ENCODE measurements at regions not wholly inside any gene's neighbourhood (a gene's known extent, or its start where the extent isn't known, plus 50 kb on each side); places are given as distances from the start of the nearest gene placed in this dataset.

GRCh38 chr11:8822469-8822868 lies 88.5 kb upstream of the AKIP1 start:
- Histone ChIP-seq H3K27me3 (ENCODE audit: insufficient read depth, low read depth) (no peaks in the 10 kb centered on the region), H3K9me3 (ENCODE audit: insufficient read depth, low read depth) (no peaks in the 10 kb centered on the region), H3F3A (ENCODE audit: insufficient read depth, low read depth) (no peaks in the 10 kb centered on the region), H3K27ac (no peak overlapping the region), H3K4me1 (replicated peaks; ENCODE audit: insufficient read depth) (no peaks in the 10 kb centered on the region), H4K20me1 (ENCODE audit: insufficient read depth) (no peaks in the 10 kb centered on the region), H2AFZ (no peak overlapping the region), H3K36me3 (ENCODE audit: low read depth) (no peaks in the 10 kb centered on the region), H3K4me2 (no peak overlapping the region), H3K4me3 (no peak overlapping the region), H3K9me2 (ENCODE audit: insufficient read depth) (no peaks in the 10 kb centered on the region), H3K79me2 (ENCODE audit: low read depth) (no peaks in the 10 kb centered on the region)
- DNase-seq: no peak
- intact Hi-C loops (cut with micrococcal nuclease; ENCODE audit: unreplicated experiment): no loop called here
- ChIA-PET CTCF (interaction anchor here (0.6 kb wide), 1 partner anchor 581 kb away, joined by 6 read pairs; no protein-coding TSS in a partner anchor), POLR2A (ENCODE audit: unreplicated experiment) (no interaction called here)
- BruUV-seq (replicated peaks): no TSS peak
- TF ChIP-seq CTCF (conservative IDR thresholded peaks at IDR 0.05) (no peak), EZH2 (IDR thresholded peaks at IDR 0.05; ENCODE audit: low read depth) (no peak)

GRCh38 chr11:8823174-8823742 lies 87.7 kb upstream of the AKIP1 start:
- no peak for TF ChIP-seq CTCF (conservative IDR thresholded peaks at IDR 0.05)
- no peak for TF ChIP-seq EZH2 (IDR thresholded peaks at IDR 0.05; ENCODE audit: low read depth)

GRCh38 chr11:8826139-8826786 lies 84.7 kb upstream of the AKIP1 start:
- CTCF ChIA-PET: interaction anchor here (0.6 kb wide), 1 partner anchor 14 kb away, joined by 3 read pairs; no protein-coding TSS in a partner anchor

More at GRCh38 chr11:8823174-8823742, 87.7 kb upstream of the AKIP1 start:
- H3K9me3 ChIP-seq (ENCODE audit: insufficient read depth, low read depth): no peaks in the 10 kb centered on the region
- H3K4me2 ChIP-seq: no peak overlapping the region
- no peaks in the 10 kb centered on the region for H3K9me2 ChIP-seq (ENCODE audit: insufficient read depth)
- DNase-seq: no peak
- CTCF ChIA-PET: interaction anchor here (0.6 kb wide), 1 partner anchor 582 kb away, joined by 6 read pairs; no protein-coding TSS in a partner anchor
- H3K4me1 ChIP-seq (replicated peaks; ENCODE audit: insufficient read depth): no peaks in the 10 kb centered on the region
- intact Hi-C loops (cut with micrococcal nuclease; ENCODE audit: unreplicated experiment): no loop called here
- no peaks in the 10 kb centered on the region for H3K27me3 ChIP-seq (ENCODE audit: insufficient read depth, low read depth)
- BruUV-seq (replicated peaks): no TSS peak
- POLR2A ChIA-PET (ENCODE audit: unreplicated experiment): no interaction called here
- H3K27ac ChIP-seq: no peak overlapping the region
- H3F3A ChIP-seq (ENCODE audit: insufficient read depth, low read depth): no peaks in the 10 kb centered on the region
- no peak overlapping the region for H3K4me3 ChIP-seq
- H4K20me1 ChIP-seq (ENCODE audit: insufficient read depth): no peaks in the 10 kb centered on the region
- no peak overlapping the region for H2AFZ ChIP-seq
- H3K36me3 ChIP-seq (ENCODE audit: low read depth): no peaks in the 10 kb centered on the region
- H3K79me2 ChIP-seq (ENCODE audit: low read depth): no peaks in the 10 kb centered on the region

More at GRCh38 chr11:8826139-8826786, 84.7 kb upstream of the AKIP1 start:
- no peaks in the 10 kb centered on the region for H3K9me2 ChIP-seq (ENCODE audit: insufficient read depth)
- H4K20me1 ChIP-seq (ENCODE audit: insufficient read depth): no peaks in the 10 kb centered on the region
- H3F3A ChIP-seq (ENCODE audit: insufficient read depth, low read depth): no peaks in the 10 kb centered on the region
- intact Hi-C loops (cut with micrococcal nuclease; ENCODE audit: unreplicated experiment): no loop called here
- H3K9me3 ChIP-seq (ENCODE audit: insufficient read depth, low read depth): no peaks in the 10 kb centered on the region
- H3K4me1 ChIP-seq (replicated peaks; ENCODE audit: insufficient read depth): no peaks in the 10 kb centered on the region
- no peak overlapping the region for H3K4me3 ChIP-seq
- H3K36me3 ChIP-seq (ENCODE audit: low read depth): no peaks in the 10 kb centered on the region
- H3K79me2 ChIP-seq (ENCODE audit: low read depth): no peaks in the 10 kb centered on the region
- no peak overlapping the region for H3K27ac ChIP-seq
- POLR2A ChIA-PET (ENCODE audit: unreplicated experiment): no interaction called here
- no peak overlapping the region for H3K4me2 ChIP-seq
- BruUV-seq (replicated peaks): no TSS peak
- no peaks in the 10 kb centered on the region for H3K27me3 ChIP-seq (ENCODE audit: insufficient read depth, low read depth)
- TF ChIP-seq EZH2 (IDR thresholded peaks at IDR 0.05; ENCODE audit: low read depth): no peak
- no peak for TF ChIP-seq CTCF (conservative IDR thresholded peaks at IDR 0.05)
- H2AFZ ChIP-seq: no peak overlapping the region
- DNase-seq: peak in 1 of 2 experiments; percentile 46
